HCT116 (cell line): ENCODE measurements at regions not wholly inside any gene's neighbourhood (a gene's known extent, or its start where the extent isn't known, plus 50 kb on each side); places are given as distances from the start of the nearest gene placed in this dataset.

Experiments
- ATAC-seq: fragments of 200-7000 bp; cut with Tn5 transposase; 2 replicates; pipeline ENCODE4 v1.9.1; 2020; ENCODE audit warnings: mild to moderate bottlenecking, moderate library complexity
- BruUV-seq: library from RNA; stranded (reverse); fragments of 400-500 nt; replicated peaks from 2 replicates; lab custom pipeline; 2021; lab: Mats Ljungman, UMichigan
- CTCF ChIA-PET: fragments of 300-600 bp; sonication (Branson Sonifier 250); formaldehyde crosslinking; loops from one replicate; lab custom pipeline; 2021; ENCODE audit warnings: antibody characterized with exemption; lab: Charles Lee
- POLR2A ChIA-PET: fragments of 300-600, 350-600 bp; sonication (Branson Sonifier 250); formaldehyde crosslinking; loops from one replicate; lab custom pipeline; 2021; ENCODE audit warnings: antibody characterized with exemption; lab: Charles Lee
- RAD21 ChIA-PET, 2 experiments: fragments of 300-600 bp; sonication (Branson Sonifier 250); formaldehyde crosslinking; loops; one replicate each; lab custom pipeline; 2023; ENCODE audit warnings: low total read pairs in 2 of 2; ENCODE audit not compliant: uncharacterized antibody in 2 of 2, unreplicated experiment in 2 of 2, low non-redundant PET in 1 of 2; lab: Charles Lee
- DNase-seq: peaks from one replicate; pipeline ENCODE4 v3.0.0-alpha.2; 2010; ENCODE audit warnings: low read depth, low spot score
- H2AFZ ChIP-seq: fragments of 200-600 bp; shearing (Covaris generic), sonication (generic); 2 replicates; pipeline ENCODE4 v1.6.1; 2017; ENCODE audit warnings: low read depth, mixed run types, mixed read lengths, antibody characterized with exemption, low read length; ENCODE audit not compliant: poor library complexity, severe bottlenecking
- H3K27ac ChIP-seq: 2 replicates; pipeline ENCODE4 v1.5.1; 2012; ENCODE audit warnings: low read depth, low read length
- H3K27me3 ChIP-seq: fragments of 200-600 bp; sonication (generic); 2 replicates; pipeline ENCODE4 v1.6.1; 2016; ENCODE audit warnings: mixed run types, low read length, mixed read lengths; ENCODE audit not compliant: insufficient read depth
- H3K36me3 ChIP-seq, 2 experiments: fragments of 200-500 bp in 1 of 2; fragments of 200-600 bp in 1 of 2; sonication (Bioruptor generic) in 1 of 2; sonication (generic) in 1 of 2; 2 replicates each; pipeline versions ENCODE4 v1.5.1 to v1.6.1; 2014 to 2016; ENCODE audit warnings: low read length in 2 of 2, inconsistent platforms in 1 of 2, mixed read lengths in 1 of 2, mixed run types in 1 of 2; ENCODE audit not compliant: insufficient read depth in 2 of 2, control insufficient read depth in 1 of 2
- H3K4me1 ChIP-seq, 2 experiments: fragments of 200-600 bp in 1 of 2; sonication (generic) in 1 of 2; 2 replicates each; pipeline versions ENCODE4 v1.5.1 to v1.6.1; 2012 to 2017; ENCODE audit warnings: low read length in 2 of 2, inconsistent platforms in 1 of 2, mild to moderate bottlenecking in 1 of 2, mixed read lengths in 1 of 2, mixed run types in 1 of 2, moderate library complexity in 1 of 2; ENCODE audit not compliant: insufficient read depth in 2 of 2, control insufficient read depth in 1 of 2
- H3K4me2 ChIP-seq: fragments of 200-600 bp; sonication (generic); 2 replicates; pipeline ENCODE4 v1.6.1; 2017; ENCODE audit warnings: mixed run types, low read length, mixed read lengths
- H3K4me3 ChIP-seq, 2 experiments: fragments of 200-600 bp in 1 of 2; sonication (generic) in 1 of 2; replicated peaks in 1 of 2; 2 replicates each; pipeline ENCODE4 v1.5.1; 2011 to 2016; ENCODE audit warnings: low read length in 2 of 2, control low read depth in 1 of 2, low read depth in 1 of 2, mild to moderate bottlenecking in 1 of 2, mixed read lengths in 1 of 2, mixed run types in 1 of 2
- H3K79me2 ChIP-seq: fragments of 200-600 bp; sonication (generic); 2 replicates; pipeline ENCODE4 v1.6.1; 2017; ENCODE audit warnings: mild to moderate bottlenecking, mixed run types, low read length, moderate library complexity, mixed read lengths; ENCODE audit not compliant: insufficient read depth
- H3K9ac ChIP-seq: fragments of 200-600 bp; sonication (generic); 2 replicates; pipeline ENCODE4 v1.6.1; 2016; ENCODE audit warnings: low read length, mixed read lengths
- H3K9me2 ChIP-seq: fragments of 200-600 bp; sonication (generic), shearing (Covaris generic); 2 replicates; pipeline ENCODE4 v1.6.1; 2017; ENCODE audit warnings: mixed run types, mild to moderate bottlenecking, moderate library complexity; ENCODE audit not compliant: insufficient read depth
- H3K9me3 ChIP-seq, 2 experiments: fragments of 200-500 bp in 1 of 2; fragments of 200-600 bp in 1 of 2; sonication (Bioruptor generic) in 1 of 2; sonication (generic) in 1 of 2; 2 replicates each; pipeline ENCODE4 v1.6.1; 2014 to 2017; ENCODE audit warnings: low read length in 2 of 2, mixed read lengths in 2 of 2, inconsistent platforms in 1 of 2, low read depth in 1 of 2, mild to moderate bottlenecking in 1 of 2, mixed run types in 1 of 2, moderate library complexity in 1 of 2; ENCODE audit not compliant: control insufficient read depth in 1 of 2, insufficient read depth in 1 of 2
- H4K20me1 ChIP-seq: fragments of 200-600 bp; sonication (generic), shearing (Covaris generic); 2 replicates; pipeline ENCODE4 v1.6.1; 2017; ENCODE audit warnings: mixed run types, mild to moderate bottlenecking, moderate library complexity; ENCODE audit not compliant: insufficient read depth
- EZH2phosphoT487 ChIP-seq: fragments of 200-600 bp; IDR thresholded peaks from 2 replicates; pipeline ENCODE4 v1.6.1; 2018; ENCODE audit warnings: antibody characterized with exemption, borderline replicate concordance
- MAX ChIP-seq: IDR thresholded peaks from 2 replicates; pipeline ENCODE4 v1.6.1; 2012
- POLR2AphosphoS5 ChIP-seq: IDR thresholded peaks from 2 replicates; pipeline ENCODE4 v1.6.1; 2011; ENCODE audit warnings: mild to moderate bottlenecking, low read depth, low read length, moderate library complexity
- REST ChIP-seq: IDR thresholded peaks from 2 replicates; pipeline ENCODE4 v1.6.1; 2012; ENCODE audit warnings: low read depth
- SIN3A ChIP-seq: IDR thresholded peaks from 2 replicates; pipeline ENCODE4 v1.6.1; 2012; ENCODE audit warnings: low read depth
- SP1 ChIP-seq: IDR thresholded peaks from 2 replicates; pipeline ENCODE4 v1.6.1; 2012; ENCODE audit warnings: low read depth
- SRF ChIP-seq: IDR thresholded peaks from 2 replicates; pipeline ENCODE4 v1.6.1; 2012; ENCODE audit warnings: low read depth
- TCF7L2 ChIP-seq: IDR thresholded peaks from 2 replicates; pipeline ENCODE4 v1.7.0; 2011; ENCODE audit warnings: borderline replicate concordance, inconsistent platforms; ENCODE audit not compliant: insufficient read depth, insufficient read length; ENCODE audit errors: extremely low read depth
- ZBTB33 ChIP-seq: IDR thresholded peaks from 2 replicates; pipeline ENCODE4 v1.6.1; 2011; ENCODE audit warnings: mild to moderate bottlenecking, low read length, moderate library complexity; ENCODE audit not compliant: insufficient replicate concordance; ENCODE audit errors: extremely low read depth
- ZNF274 ChIP-seq: fragments of 200-500 bp; sonication (Bioruptor generic); IDR thresholded peaks from 2 replicates; pipeline ENCODE4 v1.6.1; 2014; ENCODE audit warnings: mild to moderate bottlenecking, low read depth, low read length, inconsistent platforms
- intact Hi-C: fragments of 100-400 bp; cut with micrococcal nuclease; formaldehyde crosslinking; loops from 2 replicates; pipeline ENCODE4 v1.10.0; 2022

- Histone ChIP-seq H3K27ac (no peak overlapping the region), H4K20me1 (no peaks in the 10 kb centered on the region), H3K9ac (no peak overlapping the region), H3K9me3 (peaks cover 3 to 26% of the 10 kb centered on the region in 2 experiments; a peak in 3 of 4 replicates), H3K4me2 (no peak overlapping the region), H3K27me3 (no peaks in the 10 kb centered on the region), H3K36me3 (no peaks in the 10 kb centered on the region), H3K4me3 (no peak overlapping the region), H3K9me2 (no peaks in the 10 kb centered on the region), H3K79me2 (no peaks in the 10 kb centered on the region), H3K4me1 (no peaks in the 10 kb centered on the region), H2AFZ (no peak overlapping the region)
- DNase-seq: no peak
- no peak for ATAC-seq
- ChIA-PET CTCF (no interaction called here), RAD21 (no interaction called here), POLR2A (no interaction called here)
- intact Hi-C loops: no loop called here
- no TSS peak for BruUV-seq
- TF ChIP-seq ZNF274 (no peak), REST (no peak), SIN3A (no peak), MAX (no peak), TCF7L2 (no peak)
These were observed 65.9 kb downstream of the KCNJ2 start for GRCh38 chr17:70235252-70235651.

- CTCF ChIA-PET: no interaction called here
- no peak for DNase-seq
- Histone ChIP-seq H4K20me1 (no peaks in the 10 kb centered on the region), H3K4me2 (no peak overlapping the region), H2AFZ (no peak overlapping the region), H3K4me3 (no peak overlapping the region), H3K79me2 (no peaks in the 10 kb centered on the region), H3K9ac (no peak overlapping the region), H3K9me3 (peaks cover 5 to 21% of the 10 kb centered on the region in 2 experiments; a peak in 3 of 4 replicates), H3K4me1 (no peaks in the 10 kb centered on the region), H3K27me3 (no peaks in the 10 kb centered on the region), H3K27ac (no peak overlapping the region), H3K36me3 (no peaks in the 10 kb centered on the region), H3K9me2 (no peaks in the 10 kb centered on the region)
- intact Hi-C loops: no loop called here
- POLR2A ChIA-PET: no interaction called here
- ATAC-seq: no peak
- RAD21 ChIA-PET: no interaction called here
- no TSS peak for BruUV-seq
- TF ChIP-seq SRF (no peak), REST (no peak), ZBTB33 (no peak), SP1 (no peak), EZH2phosphoT487 (no peak), POLR2AphosphoS5 (no peak)
These were observed 68.9 kb downstream of the KCNJ2 start for GRCh38 chr17:70238228-70238627.
